D721Med (cell line): ENCODE measurements at regions not wholly inside any gene's neighbourhood (a gene's known extent, or its start where the extent isn't known, plus 50 kb on each side); places are given as distances from the start of the nearest gene placed in this dataset.

Experiments used
- DNase-seq: peaks from one replicate; pipeline ENCODE4 v3.0.0; 2011; ENCODE audit warnings: low spot score; ENCODE audit not compliant: insufficient read length
- FAIRE-seq: peaks from 2 replicates; lab custom pipeline; 2011; peaks lifted over from hg19 to GRCh38; lab: Jason Lieb, UNC
- CTCF ChIP-seq: IDR thresholded peaks from 2 replicates; pipeline ENCODE4 v1.5.1; 2012; ENCODE audit warnings: mild to moderate bottlenecking, control low read depth; ENCODE audit not compliant: insufficient read depth; ENCODE audit errors: missing control alignments

GRCh38 chr6:151671195-151671594, 136.3 kb upstream of the ESR1 start:
- no peak for TF ChIP-seq CTCF
- DNase-seq, result no peak
- no peak for FAIRE-seq

- DNase-seq (no peak), FAIRE-seq (no peak)
- no peak for TF ChIP-seq CTCF
These were observed 132.9 kb upstream of the ESR1 start for GRCh38 chr6:151674578-151674977.

- FAIRE-seq (no peak), DNase-seq (peak; percentile 30)
- peak; percentile 92 for TF ChIP-seq CTCF
These were observed 131.6 kb upstream of the ESR1 start for GRCh38 chr6:151675746-151676459.

- no peak for FAIRE-seq
- TF ChIP-seq CTCF, result no peak
- no peak for DNase-seq
These were observed 131.0 kb upstream of the ESR1 start for GRCh38 chr6:151676460-151676945.

- FAIRE-seq, result no peak
- no peak for TF ChIP-seq CTCF
- DNase-seq, result no peak
These were observed 130.1 kb upstream of the ESR1 start for GRCh38 chr6:151677404-151677803.

- TF ChIP-seq CTCF, result no peak
- DNase-seq (no peak), FAIRE-seq (no peak)
These were observed 128.4 kb upstream of the ESR1 start for GRCh38 chr6:151679081-151679480.

GRCh38 chr6:151679941-151680340, 127.5 kb upstream of the ESR1 start:
- TF ChIP-seq CTCF, result no peak
- FAIRE-seq, result no peak
- DNase-seq, result peak; percentile 27
